ENCODE measurements at regions not wholly inside any gene's neighbourhood (a gene's known extent, or its start where the extent isn't known, plus 50 kb on each side); places are given as distances from the start of the nearest gene placed in this dataset.

- POLR2A ChIA-PET: no interaction called here
- no peaks in the 10 kb centered on the region for H3K36me3 Mint-ChIP-seq (ENCODE audit: low read depth)
- no peaks in the 10 kb centered on the region for H3K27me3 Mint-ChIP-seq (ENCODE audit: low read depth)
- no peak for DNase-seq
- CTCF ChIA-PET: no interaction called here
- H3K4me3 Mint-ChIP-seq: no peak overlapping the region
- no peaks in the 10 kb centered on the region for H3K9me3 Mint-ChIP-seq (ENCODE audit: insufficient read depth)
- no peaks in the 10 kb centered on the region for H3K4me1 Mint-ChIP-seq (ENCODE audit: low read depth)
- no peak overlapping the region for H3K27ac Mint-ChIP-seq
- ATAC-seq: no peak
Observed at GRCh38 chr1:82932207-82932606, 1066.7 kb downstream of the TTLL7 start.

GRCh38 chr1:82931006-82931405 is 1067.9 kb downstream of the TTLL7 start:
- H3K4me3 Mint-ChIP-seq: no peak overlapping the region

GRCh38 chr1:82927753-82928152 is 1071.2 kb downstream of the TTLL7 start:
- ChIA-PET POLR2A (no interaction called here), CTCF (no interaction called here)
- Mint-ChIP-seq H3K36me3 (ENCODE audit: low read depth) (no peaks in the 10 kb centered on the region), H3K27ac (no peak overlapping the region), H3K4me3 (no peak overlapping the region), H3K9me3 (ENCODE audit: insufficient read depth) (no peaks in the 10 kb centered on the region), H3K27me3 (ENCODE audit: low read depth) (no peaks in the 10 kb centered on the region), H3K4me1 (ENCODE audit: low read depth) (no peaks in the 10 kb centered on the region)
- DNase-seq (no peak), ATAC-seq (no peak)

More at GRCh38 chr1:82931006-82931405, 1067.9 kb downstream of the TTLL7 start:
- ChIA-PET POLR2A (no interaction called here), CTCF (no interaction called here)
- no peak overlapping the region for H3K27ac Mint-ChIP-seq
- no peaks in the 10 kb centered on the region for H3K36me3 Mint-ChIP-seq (ENCODE audit: low read depth)
- no peaks in the 10 kb centered on the region for H3K9me3 Mint-ChIP-seq (ENCODE audit: insufficient read depth)
- no peak for DNase-seq
- H3K4me1 Mint-ChIP-seq (ENCODE audit: low read depth): no peaks in the 10 kb centered on the region
- H3K27me3 Mint-ChIP-seq (ENCODE audit: low read depth): no peaks in the 10 kb centered on the region
- no peak for ATAC-seq

- POLR2A ChIA-PET: no interaction called here
- no peak overlapping the region for H3K4me3 Mint-ChIP-seq
- H3K27me3 Mint-ChIP-seq (ENCODE audit: low read depth): no peaks in the 10 kb centered on the region
- H3K27ac Mint-ChIP-seq: no peak overlapping the region
- CTCF ChIA-PET: no interaction called here
- DNase-seq (no peak), ATAC-seq (no peak)
- no peaks in the 10 kb centered on the region for H3K4me1 Mint-ChIP-seq (ENCODE audit: low read depth)
- no peaks in the 10 kb centered on the region for H3K9me3 Mint-ChIP-seq (ENCODE audit: insufficient read depth)
- H3K36me3 Mint-ChIP-seq (ENCODE audit: low read depth): no peaks in the 10 kb centered on the region
Observed at GRCh38 chr1:82924666-82925065, 1074.3 kb downstream of the TTLL7 start.

- Mint-ChIP-seq H3K36me3 (ENCODE audit: low read depth) (no peaks in the 10 kb centered on the region), H3K27ac (no peak overlapping the region), H3K4me1 (ENCODE audit: low read depth) (no peaks in the 10 kb centered on the region), H3K4me3 (no peak overlapping the region), H3K27me3 (ENCODE audit: low read depth) (no peaks in the 10 kb centered on the region), H3K9me3 (ENCODE audit: insufficient read depth) (no peaks in the 10 kb centered on the region)
- DNase-seq: no peak
- no peak for ATAC-seq
- ChIA-PET POLR2A (no interaction called here), CTCF (no interaction called here)
Observed at GRCh38 chr1:82923931-82924330, 1075.0 kb downstream of the TTLL7 start.

GRCh38 chr1:82921759-82922158 is 1077.2 kb downstream of the TTLL7 start:
- no peak overlapping the region for H3K27ac Mint-ChIP-seq
- H3K36me3 Mint-ChIP-seq (ENCODE audit: low read depth): no peaks in the 10 kb centered on the region
- H3K4me3 Mint-ChIP-seq: no peak overlapping the region
- H3K27me3 Mint-ChIP-seq (ENCODE audit: low read depth): no peaks in the 10 kb centered on the region
- no peak for DNase-seq
- no peak for ATAC-seq
- no peaks in the 10 kb centered on the region for H3K9me3 Mint-ChIP-seq (ENCODE audit: insufficient read depth)
- POLR2A ChIA-PET: no interaction called here
- CTCF ChIA-PET: no interaction called here
- no peaks in the 10 kb centered on the region for H3K4me1 Mint-ChIP-seq (ENCODE audit: low read depth)

GRCh38 chr1:82920418-82921248 is 1078.3 kb downstream of the TTLL7 start:
- DNase-seq (no peak), ATAC-seq (no peak)
- H3K9me3 Mint-ChIP-seq (ENCODE audit: insufficient read depth): no peaks in the 10 kb centered on the region
- ChIA-PET POLR2A (no interaction called here), CTCF (no interaction called here)
- H3K4me3 Mint-ChIP-seq: no peak overlapping the region
- H3K4me1 Mint-ChIP-seq (ENCODE audit: low read depth): no peaks in the 10 kb centered on the region
- no peaks in the 10 kb centered on the region for H3K27me3 Mint-ChIP-seq (ENCODE audit: low read depth)
- no peaks in the 10 kb centered on the region for H3K36me3 Mint-ChIP-seq (ENCODE audit: low read depth)
- no peak overlapping the region for H3K27ac Mint-ChIP-seq

- Mint-ChIP-seq H3K36me3 (ENCODE audit: low read depth) (no peaks in the 10 kb centered on the region), H3K4me1 (ENCODE audit: low read depth) (no peaks in the 10 kb centered on the region), H3K27ac (no peak overlapping the region), H3K9me3 (ENCODE audit: insufficient read depth) (no peaks in the 10 kb centered on the region), H3K4me3 (no peak overlapping the region), H3K27me3 (ENCODE audit: low read depth) (no peaks in the 10 kb centered on the region)
- POLR2A ChIA-PET: no interaction called here
- no peak for DNase-seq
- no peak for ATAC-seq
- CTCF ChIA-PET: no interaction called here
Observed at GRCh38 chr1:82919837-82920236, 1079.1 kb downstream of the TTLL7 start.

GRCh38 chr1:82907313-82907712 is 1091.6 kb downstream of the TTLL7 start:
- Mint-ChIP-seq H3K27me3 (ENCODE audit: low read depth) (no peaks in the 10 kb centered on the region), H3K36me3 (ENCODE audit: low read depth) (no peaks in the 10 kb centered on the region), H3K4me3 (no peak overlapping the region), H3K9me3 (ENCODE audit: insufficient read depth) (no peaks in the 10 kb centered on the region), H3K27ac (no peak overlapping the region), H3K4me1 (ENCODE audit: low read depth) (no peaks in the 10 kb centered on the region)
- ChIA-PET CTCF (no interaction called here), POLR2A (no interaction called here)
- ATAC-seq (no peak), DNase-seq (no peak)

GRCh38 chr1:82903626-82904025 is 1095.3 kb downstream of the TTLL7 start:
- no peaks in the 10 kb centered on the region for H3K9me3 Mint-ChIP-seq (ENCODE audit: insufficient read depth)
- POLR2A ChIA-PET: no interaction called here
- no peaks in the 10 kb centered on the region for H3K4me1 Mint-ChIP-seq (ENCODE audit: low read depth)
- no peaks in the 10 kb centered on the region for H3K27me3 Mint-ChIP-seq (ENCODE audit: low read depth)
- no peak for DNase-seq
- no peaks in the 10 kb centered on the region for H3K36me3 Mint-ChIP-seq (ENCODE audit: low read depth)
- CTCF ChIA-PET: no interaction called here
- no peak overlapping the region for H3K4me3 Mint-ChIP-seq
- no peak overlapping the region for H3K27ac Mint-ChIP-seq
- ATAC-seq: no peak

- ChIA-PET POLR2A (no interaction called here), CTCF (no interaction called here)
- H3K4me3 Mint-ChIP-seq: no peak overlapping the region
- H3K27ac Mint-ChIP-seq: no peak overlapping the region
- H3K27me3 Mint-ChIP-seq (ENCODE audit: low read depth): no peaks in the 10 kb centered on the region
- no peaks in the 10 kb centered on the region for H3K9me3 Mint-ChIP-seq (ENCODE audit: insufficient read depth)
- no peak for ATAC-seq
- no peaks in the 10 kb centered on the region for H3K36me3 Mint-ChIP-seq (ENCODE audit: low read depth)
- no peaks in the 10 kb centered on the region for H3K4me1 Mint-ChIP-seq (ENCODE audit: low read depth)
- DNase-seq: no peak
Observed at GRCh38 chr1:82901561-82901960, 1097.4 kb downstream of the TTLL7 start.

- Mint-ChIP-seq H3K27ac (no peak overlapping the region), H3K9me3 (ENCODE audit: insufficient read depth) (no peaks in the 10 kb centered on the region), H3K4me1 (ENCODE audit: low read depth) (no peaks in the 10 kb centered on the region), H3K4me3 (no peak overlapping the region), H3K36me3 (ENCODE audit: low read depth) (no peaks in the 10 kb centered on the region), H3K27me3 (ENCODE audit: low read depth) (no peaks in the 10 kb centered on the region)
- no peak for DNase-seq
- CTCF ChIA-PET: no interaction called here
- POLR2A ChIA-PET: no interaction called here
- ATAC-seq: no peak
Observed at GRCh38 chr1:82901118-82901517, 1097.8 kb downstream of the TTLL7 start.

- ChIA-PET CTCF (no interaction called here), POLR2A (no interaction called here)
- H3K27me3 Mint-ChIP-seq (ENCODE audit: low read depth): no peaks in the 10 kb centered on the region
- ATAC-seq (no peak), DNase-seq (no peak)
- no peaks in the 10 kb centered on the region for H3K36me3 Mint-ChIP-seq (ENCODE audit: low read depth)
- H3K4me1 Mint-ChIP-seq (ENCODE audit: low read depth): no peaks in the 10 kb centered on the region
- no peak overlapping the region for H3K27ac Mint-ChIP-seq
- H3K9me3 Mint-ChIP-seq (ENCODE audit: insufficient read depth): no peaks in the 10 kb centered on the region
- no peak overlapping the region for H3K4me3 Mint-ChIP-seq
Observed at GRCh38 chr1:82899017-82899416, 1098.3 kb downstream of the ADGRL2 start.

Measured in activated CD8-positive, alpha-beta T cell treated with anti-CD3 and anti-CD28 coated beads, Interleukin-2, amount 10 ng/mL, durations not matched to agents 7 days and 5 days (primary cell).